SK-N-SH treated with all-trans-retinoic acid at 6 μM for 48 hours (cell line): ENCODE measurements at regions not wholly inside any gene's neighbourhood (a gene's known extent, or its start where the extent isn't known, plus 50 kb on each side); places are given as distances from the start of the nearest gene placed in this dataset.

ENCODE experiments used
- CSDC2 ChIP-seq: fragments of 250-450 bp; sonication (Bioruptor Pico); IDR thresholded peaks from 2 replicates; pipeline ENCODE4 v1.5.0; 2020; ENCODE audit warnings: mild to moderate bottlenecking, moderate library complexity
- PATZ1 ChIP-seq: fragments of 250-450 bp; sonication (Bioruptor Pico); IDR thresholded peaks from 2 replicates; pipeline ENCODE4 v1.8.0; 2020; ENCODE audit warnings: mild to moderate bottlenecking, moderate library complexity, borderline replicate concordance
- ZNF70 ChIP-seq: fragments of 450-650 bp; formaldehyde crosslinking; IDR thresholded peaks from 2 replicates; pipeline ENCODE4 v1.5.0; 2020; ENCODE audit warnings: mild to moderate bottlenecking, moderate library complexity
- ZNF8 ChIP-seq: fragments of 450-650 bp; formaldehyde crosslinking; IDR thresholded peaks from 2 replicates; pipeline ENCODE4 v1.5.0; 2020; ENCODE audit warnings: mild to moderate bottlenecking, moderate library complexity

- TF ChIP-seq PATZ1 (CRISPR knock-in tag) (no peak), ZNF70 (CRISPR knock-in tag) (no peak), ZNF8 (no peak), CSDC2 (no peak)
Observed at GRCh38 chr6:81623106-81623759, 129.2 kb downstream of the TENT5A start.
